ENCODE measurements at regions not wholly inside any gene's neighbourhood (a gene's known extent, or its start where the extent isn't known, plus 50 kb on each side); places are given as distances from the start of the nearest gene placed in this dataset.
"Not testable (repeated sequence)": the region's sequence is repeated elsewhere in the genome, so short reads cannot be mapped to it uniquely, and the experiment has no call there.

DNA sequence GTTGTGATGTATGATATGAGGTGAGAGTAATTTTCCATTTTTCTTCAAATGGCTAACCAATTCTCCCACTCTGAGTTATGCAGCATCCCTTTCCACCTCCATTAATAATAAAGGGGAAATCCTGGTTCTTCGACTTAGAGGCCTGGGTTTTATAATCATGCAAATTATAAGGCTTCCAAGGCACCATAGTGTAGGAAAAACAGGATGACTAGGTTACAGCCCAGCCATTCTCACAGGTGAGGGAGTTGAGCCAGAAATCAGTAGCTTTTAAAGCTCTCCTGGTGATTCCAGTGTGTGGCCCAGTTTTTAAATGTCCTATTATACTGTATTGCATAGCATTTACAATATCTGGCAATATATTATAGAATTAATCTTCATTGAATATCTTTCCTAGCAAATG lies 203.1 kb downstream of the ARHGEF9 start:
- Histone ChIP-seq H3K9me3 (ENCODE audit: control insufficient read depth in 1 of 2, low read length in 2 of 2) (no peaks in the 10 kb centered on the region), H3K4me1 (ENCODE audit: control insufficient read depth in 1 of 2, insufficient read depth in 2 of 2, low read length in 2 of 2) (no peaks in the 10 kb centered on the region), H3K36me3 (ENCODE audit: control insufficient read depth in 1 of 2, insufficient read depth in 2 of 2, low read length in 2 of 2) (no peaks in the 10 kb centered on the region), H3K9ac (ENCODE audit: low read depth in 1 of 2, low read length in 2 of 2) (no peak overlapping the region), H3K27ac (ENCODE audit: low read depth, low read length) (no peak overlapping the region), H3K27me3 (ENCODE audit: control insufficient read depth in 1 of 2, insufficient read depth in 2 of 2, low read length in 2 of 2) (no peaks in the 10 kb centered on the region), H3K4me3 (ENCODE audit: low read depth in 1 of 2, low read length in 2 of 2) (no peak overlapping the region)

DNA sequence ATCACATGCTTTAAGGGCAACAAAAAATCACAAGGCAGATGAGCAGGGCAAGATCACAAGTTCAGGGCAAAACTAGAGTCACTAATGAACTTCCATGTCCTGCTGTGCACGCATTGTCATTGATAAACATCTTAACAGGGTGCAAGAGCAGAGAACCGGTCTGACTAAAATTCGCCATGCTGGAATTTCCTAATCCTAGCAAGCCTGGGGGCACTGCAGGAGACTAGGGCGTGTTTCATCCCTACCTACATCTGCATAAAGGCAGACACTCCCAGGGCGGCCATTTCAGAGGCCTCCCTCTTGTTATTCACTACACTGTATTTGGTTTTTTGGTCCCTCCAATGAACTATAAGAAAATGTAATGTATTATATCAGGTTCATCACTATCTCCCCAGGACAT lies 203.6 kb downstream of the ARHGEF9 start:
- no peak overlapping the region for H3K4me3 ChIP-seq (ENCODE audit: low read depth in 1 of 2, low read length in 2 of 2)
- no peaks in the 10 kb centered on the region for H3K9me3 ChIP-seq (ENCODE audit: control insufficient read depth in 1 of 2, low read length in 2 of 2)

DNA sequence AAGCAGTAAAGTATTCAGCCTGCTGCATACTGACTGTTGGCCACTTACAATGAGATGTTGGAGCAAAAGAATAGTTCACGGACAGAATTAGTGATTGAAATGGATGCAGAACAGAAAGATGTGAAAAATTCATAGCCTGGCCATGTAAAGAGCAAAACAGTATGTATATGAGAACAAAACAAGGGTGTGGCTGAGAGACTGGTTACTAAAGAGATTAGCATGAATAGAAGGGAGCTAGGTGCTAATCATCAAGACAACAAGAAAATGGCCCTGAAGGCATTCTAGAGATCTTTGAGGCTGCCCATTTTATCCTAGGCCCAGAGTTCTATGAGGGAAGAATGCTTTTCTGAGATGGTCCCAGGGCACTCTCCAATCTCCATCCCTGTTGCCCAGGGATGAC lies 208.5 kb downstream of the ARHGEF9 start:
- Histone ChIP-seq H3K27me3 (ENCODE audit: control insufficient read depth in 1 of 2, insufficient read depth in 2 of 2, low read length in 2 of 2) (no peaks in the 10 kb centered on the region), H3K4me1 (ENCODE audit: control insufficient read depth in 1 of 2, insufficient read depth in 2 of 2, low read length in 2 of 2) (no peaks in the 10 kb centered on the region), H3K9me3 (ENCODE audit: control insufficient read depth in 1 of 2, low read length in 2 of 2) (no peaks in the 10 kb centered on the region), H3K4me3 (ENCODE audit: low read depth in 1 of 2, low read length in 2 of 2) (no peak overlapping the region), H3K36me3 (ENCODE audit: control insufficient read depth in 1 of 2, insufficient read depth in 2 of 2, low read length in 2 of 2) (no peaks in the 10 kb centered on the region), H3K27ac (ENCODE audit: low read depth, low read length) (no peak overlapping the region), H3K9ac (ENCODE audit: low read depth in 1 of 2, low read length in 2 of 2) (no peak overlapping the region)

More for the DNA sequence above, 203.6 kb downstream of the ARHGEF9 start:
- Histone ChIP-seq H3K27ac (ENCODE audit: low read depth, low read length) (no peak overlapping the region), H3K9ac (ENCODE audit: low read depth in 1 of 2, low read length in 2 of 2) (no peak overlapping the region), H3K27me3 (ENCODE audit: control insufficient read depth in 1 of 2, insufficient read depth in 2 of 2, low read length in 2 of 2) (no peaks in the 10 kb centered on the region), H3K4me1 (ENCODE audit: control insufficient read depth in 1 of 2, insufficient read depth in 2 of 2, low read length in 2 of 2) (no peaks in the 10 kb centered on the region), H3K36me3 (ENCODE audit: control insufficient read depth in 1 of 2, insufficient read depth in 2 of 2, low read length in 2 of 2) (no peaks in the 10 kb centered on the region)

DNA sequence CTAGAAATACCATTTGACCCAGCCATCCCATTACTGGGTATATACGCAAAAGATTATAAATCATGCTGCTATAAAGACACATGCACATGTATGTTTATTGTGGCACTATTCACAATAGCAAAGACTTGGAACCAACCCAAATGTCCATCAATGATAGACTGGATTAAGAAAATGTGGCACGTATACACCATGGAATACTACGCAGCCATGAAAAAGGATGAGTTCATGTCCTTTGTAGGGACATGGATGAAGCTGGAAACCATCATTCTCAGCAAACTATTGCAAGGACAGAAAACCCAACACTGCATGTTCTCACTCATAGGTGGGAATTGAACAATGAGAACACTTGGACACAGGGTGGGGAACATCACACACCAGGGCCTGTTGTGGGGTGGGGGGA lies 209.3 kb downstream of the ARHGEF9 start:
- not testable (repeated sequence) for H3K27ac ChIP-seq (ENCODE audit: low read depth, low read length); H3K4me3 ChIP-seq (ENCODE audit: low read depth in 1 of 2, low read length in 2 of 2); H3K9ac ChIP-seq (ENCODE audit: low read depth in 1 of 2, low read length in 2 of 2); H3K27me3 ChIP-seq (ENCODE audit: control insufficient read depth in 1 of 2, insufficient read depth in 2 of 2, low read length in 2 of 2); H3K4me1 ChIP-seq (ENCODE audit: control insufficient read depth in 1 of 2, insufficient read depth in 2 of 2, low read length in 2 of 2); H3K9me3 ChIP-seq (ENCODE audit: control insufficient read depth in 1 of 2, low read length in 2 of 2); H3K36me3 ChIP-seq (ENCODE audit: control insufficient read depth in 1 of 2, insufficient read depth in 2 of 2, low read length in 2 of 2)

DNA sequence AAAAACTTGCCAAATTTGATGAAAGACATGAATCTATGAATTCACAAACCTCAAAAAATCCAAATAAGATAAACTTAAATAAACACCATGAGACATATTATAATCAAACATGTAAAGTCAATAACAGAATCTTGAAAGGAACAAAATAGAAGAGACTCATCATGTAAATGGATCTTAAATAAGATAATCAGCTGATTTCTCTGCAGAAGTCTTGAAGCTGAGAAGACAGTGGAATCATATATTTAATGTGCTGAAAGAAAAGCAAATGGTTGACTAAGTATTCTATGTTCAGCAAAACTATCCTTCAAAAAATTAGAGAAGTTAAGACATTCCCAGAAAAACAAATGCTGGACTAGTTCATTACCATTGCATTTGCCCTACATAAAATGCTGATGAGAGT lies 215.7 kb upstream of the SPIN4 start:
- no peak overlapping the region for H3K9ac ChIP-seq (ENCODE audit: low read depth in 1 of 2, low read length in 2 of 2)
- H3K4me1 ChIP-seq (ENCODE audit: control insufficient read depth in 1 of 2, insufficient read depth in 2 of 2, low read length in 2 of 2): peaks cover 3 to 5% of the 10 kb centered on the region in 2 donors
- H3K27ac ChIP-seq (ENCODE audit: low read depth, low read length): no peak overlapping the region
- H3K9me3 ChIP-seq (ENCODE audit: control insufficient read depth in 1 of 2, low read length in 2 of 2): no peaks in the 10 kb centered on the region
- H3K4me3 ChIP-seq (ENCODE audit: low read depth in 1 of 2, low read length in 2 of 2): no peak overlapping the region
- no peaks in the 10 kb centered on the region for H3K27me3 ChIP-seq (ENCODE audit: control insufficient read depth in 1 of 2, insufficient read depth in 2 of 2, low read length in 2 of 2)
- H3K36me3 ChIP-seq (ENCODE audit: control insufficient read depth in 1 of 2, insufficient read depth in 2 of 2, low read length in 2 of 2): no peaks in the 10 kb centered on the region

DNA sequence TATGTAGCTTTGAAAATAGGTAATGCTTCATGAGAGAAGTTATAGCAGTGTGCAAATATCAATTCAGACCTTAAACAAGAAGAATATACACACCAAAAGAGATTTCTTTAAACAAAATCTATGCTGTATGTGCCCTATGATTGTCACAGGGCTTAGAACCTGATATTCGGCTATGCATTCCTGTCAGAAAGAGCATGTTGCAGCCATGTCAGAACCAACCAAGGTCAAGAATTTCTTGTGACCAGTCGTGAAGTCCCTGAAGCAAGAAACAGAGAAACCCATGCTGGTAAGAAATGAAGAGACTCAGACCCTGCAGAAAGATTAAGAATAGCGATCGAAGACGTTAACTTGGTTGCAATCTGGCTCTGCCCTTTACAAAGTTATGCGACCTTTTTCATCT lies 210.3 kb upstream of the SPIN4 start:
- H3K36me3 ChIP-seq (ENCODE audit: control insufficient read depth in 1 of 2, insufficient read depth in 2 of 2, low read length in 2 of 2): no peaks in the 10 kb centered on the region
- H3K27ac ChIP-seq (ENCODE audit: low read depth, low read length): no peak overlapping the region
- H3K9ac ChIP-seq (ENCODE audit: low read depth in 1 of 2, low read length in 2 of 2): peak overlapping the region in 1 of 2 donors; percentile 79
- peaks cover 4 to 9% of the 10 kb centered on the region in 2 donors for H3K4me1 ChIP-seq (ENCODE audit: control insufficient read depth in 1 of 2, insufficient read depth in 2 of 2, low read length in 2 of 2)
- H3K4me3 ChIP-seq (ENCODE audit: low read depth in 1 of 2, low read length in 2 of 2): peak overlapping the region; percentile 88 to 97
- H3K9me3 ChIP-seq (ENCODE audit: control insufficient read depth in 1 of 2, low read length in 2 of 2): no peaks in the 10 kb centered on the region
- no peaks in the 10 kb centered on the region for H3K27me3 ChIP-seq (ENCODE audit: control insufficient read depth in 1 of 2, insufficient read depth in 2 of 2, low read length in 2 of 2)

DNA sequence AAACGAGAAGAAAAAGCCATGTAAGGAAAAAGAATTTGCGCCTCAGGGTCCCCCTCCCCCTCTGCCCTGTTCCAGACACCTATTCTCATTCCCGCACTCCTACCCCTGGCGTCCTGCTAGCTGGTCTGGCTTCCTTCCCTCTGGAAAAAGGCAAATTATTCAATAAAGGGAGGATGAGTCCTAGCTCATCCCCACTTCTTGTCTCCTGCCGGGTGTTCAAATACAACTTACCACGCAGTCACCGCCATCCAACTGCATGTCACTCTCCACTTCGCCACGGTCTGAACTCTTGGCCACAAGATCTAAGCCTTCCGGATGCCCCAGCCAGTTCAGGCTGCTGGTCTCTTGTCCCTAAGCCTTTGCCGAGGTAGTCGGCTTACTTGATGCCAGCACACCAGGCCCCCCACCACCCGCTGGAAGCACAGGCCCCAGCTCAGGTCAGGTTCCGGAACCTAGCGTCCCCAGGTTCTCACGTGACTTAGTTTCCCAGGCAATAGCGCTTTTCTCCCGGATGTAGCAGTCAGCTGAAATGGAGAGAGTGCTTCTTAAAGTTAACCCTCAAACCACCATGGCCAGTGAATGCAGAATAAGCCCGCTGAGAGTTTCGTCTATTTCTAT lies 209.6 kb upstream of the SPIN4 start:
- H3K9ac ChIP-seq (ENCODE audit: low read depth in 1 of 2, low read length in 2 of 2): peak overlapping the region; percentile 74 to 79
- peak overlapping the region; percentile 88 to 97 for H3K4me3 ChIP-seq (ENCODE audit: low read depth in 1 of 2, low read length in 2 of 2)
- H3K27ac ChIP-seq (ENCODE audit: low read depth, low read length): peak overlapping the region; percentile 62
- no peaks in the 10 kb centered on the region for H3K36me3 ChIP-seq (ENCODE audit: control insufficient read depth in 1 of 2, insufficient read depth in 2 of 2, low read length in 2 of 2)
- H3K27me3 ChIP-seq (ENCODE audit: control insufficient read depth in 1 of 2, insufficient read depth in 2 of 2, low read length in 2 of 2): no peaks in the 10 kb centered on the region
- no peaks in the 10 kb centered on the region for H3K9me3 ChIP-seq (ENCODE audit: control insufficient read depth in 1 of 2, low read length in 2 of 2)
- H3K4me1 ChIP-seq (ENCODE audit: control insufficient read depth in 1 of 2, insufficient read depth in 2 of 2, low read length in 2 of 2): peaks cover 4 to 9% of the 10 kb centered on the region in 2 donors

DNA sequence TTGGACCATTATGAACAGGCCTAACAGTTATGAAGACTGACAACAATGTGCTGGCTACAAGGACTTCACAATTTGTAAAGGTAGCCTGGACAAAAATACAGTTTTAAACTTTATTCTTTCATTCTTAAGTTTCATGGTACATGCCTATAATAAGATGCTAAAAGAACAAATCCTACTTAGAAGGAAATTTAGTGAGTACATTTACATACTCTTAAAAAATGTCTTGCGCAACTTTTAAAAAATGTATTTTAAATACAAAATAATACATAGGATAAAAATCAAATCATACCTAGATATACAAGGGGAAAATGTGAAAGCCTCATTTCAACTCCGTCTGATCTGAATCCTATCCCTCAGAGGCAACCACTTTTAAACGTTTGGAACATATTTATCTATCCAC lies 200.7 kb upstream of the SPIN4 start:
- H3K27me3 ChIP-seq (ENCODE audit: control insufficient read depth in 1 of 2, insufficient read depth in 2 of 2, low read length in 2 of 2): no peaks in the 10 kb centered on the region
- H3K9me3 ChIP-seq (ENCODE audit: control insufficient read depth in 1 of 2, low read length in 2 of 2): peaks cover 3 to 6% of the 10 kb centered on the region in 2 donors

DNA sequence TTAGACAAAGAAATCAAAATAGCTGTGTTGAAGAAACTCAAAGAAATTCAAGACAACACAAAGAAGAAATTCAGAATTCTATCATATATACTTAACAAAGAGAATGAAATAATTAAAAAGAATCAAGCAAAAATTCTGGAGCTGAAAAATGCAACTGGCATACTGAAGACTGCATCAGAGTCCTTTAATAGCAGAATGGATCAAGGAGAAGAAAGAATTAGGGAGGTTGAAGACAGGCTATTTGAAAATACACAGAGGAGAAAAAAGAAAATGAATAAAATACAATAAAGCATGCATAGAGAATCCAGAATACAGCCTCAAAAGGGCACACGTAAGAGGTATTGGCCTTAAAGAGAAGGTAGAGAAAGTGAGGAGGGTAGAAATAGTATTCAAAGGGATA lies 179.5 kb upstream of the SPIN4 start:
- Histone ChIP-seq H3K4me1 (ENCODE audit: control insufficient read depth in 1 of 2, insufficient read depth in 2 of 2, low read length in 2 of 2) (no peaks in the 10 kb centered on the region), H3K27me3 (ENCODE audit: control insufficient read depth in 1 of 2, insufficient read depth in 2 of 2, low read length in 2 of 2) (no peaks in the 10 kb centered on the region), H3K9me3 (ENCODE audit: control insufficient read depth in 1 of 2, low read length in 2 of 2) (no peaks in the 10 kb centered on the region), H3K36me3 (ENCODE audit: control insufficient read depth in 1 of 2, insufficient read depth in 2 of 2, low read length in 2 of 2) (no peaks in the 10 kb centered on the region), H3K4me3 (ENCODE audit: low read depth in 1 of 2, low read length in 2 of 2) (no peak overlapping the region), H3K27ac (ENCODE audit: low read depth, low read length) (no peak overlapping the region), H3K9ac (ENCODE audit: low read depth in 1 of 2, low read length in 2 of 2) (no peak overlapping the region)

More for the DNA sequence above, 200.7 kb upstream of the SPIN4 start:
- peaks cover 0 to 4% of the 10 kb centered on the region in 2 donors for H3K36me3 ChIP-seq (ENCODE audit: control insufficient read depth in 1 of 2, insufficient read depth in 2 of 2, low read length in 2 of 2)
- H3K4me3 ChIP-seq (ENCODE audit: low read depth in 1 of 2, low read length in 2 of 2): no peak overlapping the region
- no peak overlapping the region for H3K27ac ChIP-seq (ENCODE audit: low read depth, low read length)
- H3K4me1 ChIP-seq (ENCODE audit: control insufficient read depth in 1 of 2, insufficient read depth in 2 of 2, low read length in 2 of 2): no peaks in the 10 kb centered on the region
- no peak overlapping the region for H3K9ac ChIP-seq (ENCODE audit: low read depth in 1 of 2, low read length in 2 of 2)

DNA sequence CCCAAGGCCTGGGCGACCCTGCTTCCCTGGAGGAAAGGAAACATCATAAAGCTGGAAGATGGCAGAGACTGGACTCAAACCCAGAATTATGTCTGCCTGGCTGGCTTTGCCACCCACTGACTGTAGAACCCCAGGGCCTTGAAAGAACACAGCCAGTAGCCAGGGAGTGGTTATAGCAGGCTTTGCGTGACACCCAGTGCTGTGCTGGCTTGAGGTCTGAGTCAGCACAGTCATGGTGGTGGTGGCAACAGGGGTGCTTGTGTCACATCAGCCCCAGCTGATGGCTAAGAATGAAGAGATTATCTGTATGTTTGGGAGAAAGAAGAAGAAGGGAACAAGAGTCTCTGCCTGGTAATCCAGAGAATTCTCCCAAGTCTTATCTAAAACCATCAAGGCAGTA lies 178.8 kb upstream of the SPIN4 start:
- H3K4me3 ChIP-seq (ENCODE audit: low read depth in 1 of 2, low read length in 2 of 2): no peak overlapping the region
- no peaks in the 10 kb centered on the region for H3K4me1 ChIP-seq (ENCODE audit: control insufficient read depth in 1 of 2, insufficient read depth in 2 of 2, low read length in 2 of 2)
- no peaks in the 10 kb centered on the region for H3K27me3 ChIP-seq (ENCODE audit: control insufficient read depth in 1 of 2, insufficient read depth in 2 of 2, low read length in 2 of 2)
- H3K9me3 ChIP-seq (ENCODE audit: control insufficient read depth in 1 of 2, low read length in 2 of 2): no peaks in the 10 kb centered on the region
- no peak overlapping the region for H3K9ac ChIP-seq (ENCODE audit: low read depth in 1 of 2, low read length in 2 of 2)
- H3K36me3 ChIP-seq (ENCODE audit: control insufficient read depth in 1 of 2, insufficient read depth in 2 of 2, low read length in 2 of 2): no peaks in the 10 kb centered on the region
- no peak overlapping the region for H3K27ac ChIP-seq (ENCODE audit: low read depth, low read length)

DNA sequence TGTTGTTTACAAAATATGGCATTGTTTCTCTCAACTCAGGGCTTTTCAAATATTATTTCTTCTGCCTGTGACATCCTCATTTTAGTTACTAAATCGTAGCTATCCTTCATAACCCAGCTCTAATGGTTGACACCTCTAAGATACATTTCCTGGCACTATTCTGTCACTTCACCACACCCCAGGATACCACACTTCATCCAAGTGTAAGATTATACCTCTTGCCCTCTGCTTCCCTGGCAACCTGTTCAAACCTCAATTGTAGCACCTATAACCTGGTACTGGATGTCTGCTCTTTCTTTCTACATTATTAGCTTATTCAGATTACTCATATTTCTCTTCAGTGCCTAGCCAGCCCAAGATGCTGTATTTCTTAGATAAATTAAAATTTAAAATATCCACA lies 175.7 kb upstream of the SPIN4 start:
- no peaks in the 10 kb centered on the region for H3K27me3 ChIP-seq (ENCODE audit: control insufficient read depth in 1 of 2, insufficient read depth in 2 of 2, low read length in 2 of 2)
- no peaks in the 10 kb centered on the region for H3K9me3 ChIP-seq (ENCODE audit: control insufficient read depth in 1 of 2, low read length in 2 of 2)
- H3K9ac ChIP-seq (ENCODE audit: low read depth in 1 of 2, low read length in 2 of 2): no peak overlapping the region
- H3K27ac ChIP-seq (ENCODE audit: low read depth, low read length): no peak overlapping the region
- H3K4me3 ChIP-seq (ENCODE audit: low read depth in 1 of 2, low read length in 2 of 2): no peak overlapping the region
- no peaks in the 10 kb centered on the region for H3K36me3 ChIP-seq (ENCODE audit: control insufficient read depth in 1 of 2, insufficient read depth in 2 of 2, low read length in 2 of 2)
- H3K4me1 ChIP-seq (ENCODE audit: control insufficient read depth in 1 of 2, insufficient read depth in 2 of 2, low read length in 2 of 2): no peaks in the 10 kb centered on the region

All from duodenal mucosa (tissue), 2 donors.